Keratinocyte (primary cell): ENCODE measurements at regions not wholly inside any gene's neighbourhood (a gene's known extent, or its start where the extent isn't known, plus 50 kb on each side); places are given as distances from the start of the nearest gene placed in this dataset.

ENCODE experiments used
- DNase-seq: peaks from one replicate; pipeline ENCODE4 v3.0.0-alpha.2; 2011; ENCODE audit warnings: low read depth, missing footprints, low spot score
- FAIRE-seq: peaks from 2 replicates; lab custom pipeline; 2011; peaks lifted over from hg19 to GRCh38; lab: Jason Lieb, UNC
- H2AFZ ChIP-seq: 2 replicates; pipeline ENCODE4 v1.6.0; 2012; ENCODE audit warnings: low read length, control low read depth, inconsistent platforms; ENCODE audit not compliant: control insufficient read depth
- H3K27ac ChIP-seq: 2 replicates; pipeline ENCODE4 v1.5.1; 2011; ENCODE audit warnings: low read length; ENCODE audit not compliant: control insufficient read depth, insufficient read depth
- H3K27me3 ChIP-seq: 3 replicates; pipeline ENCODE4 v1.6.0; 2011; ENCODE audit warnings: low read length; ENCODE audit not compliant: control insufficient read depth, insufficient read depth; ENCODE audit errors: extremely low read depth
- H3K36me3 ChIP-seq, 2 experiments: 2 replicates in 1 of 2; 3 replicates in 1 of 2; pipeline ENCODE4 v1.5.1; 2011; ENCODE audit warnings: low read length in 2 of 2, mild to moderate bottlenecking in 1 of 2; ENCODE audit not compliant: control insufficient read depth in 2 of 2, insufficient read depth in 2 of 2; ENCODE audit errors: extremely low read depth in 1 of 2
- H3K4me1 ChIP-seq: 3 replicates; pipeline ENCODE4 v1.5.1; 2011; ENCODE audit warnings: low read length; ENCODE audit not compliant: control insufficient read depth, insufficient read depth; ENCODE audit errors: extremely low read depth
- H3K4me2 ChIP-seq: 3 replicates; pipeline ENCODE4 v1.6.0; 2011; ENCODE audit warnings: low read depth, low read length; ENCODE audit not compliant: control insufficient read depth, insufficient read depth; ENCODE audit errors: extremely low read depth
- H3K4me3 ChIP-seq, 3 experiments: fragments of 200-600 bp in 1 of 3; sonication (generic) in 1 of 3; 2 replicates in 2 of 3; 3 replicates in 1 of 3; pipeline ENCODE4 v1.5.1; 2011 to 2016; ENCODE audit warnings: low read length in 3 of 3, mild to moderate bottlenecking in 3 of 3, control low read depth in 2 of 3, inconsistent platforms in 1 of 3, low read depth in 1 of 3, mixed read lengths in 1 of 3, mixed run types in 1 of 3, moderate library complexity in 1 of 3; ENCODE audit not compliant: control insufficient read depth in 2 of 3, insufficient read depth in 2 of 3; ENCODE audit errors: extremely low read depth in 1 of 3
- H3K79me2 ChIP-seq: 2 replicates; pipeline ENCODE4 v1.6.0; 2012; ENCODE audit warnings: low read length; ENCODE audit not compliant: control insufficient read depth, insufficient read depth
- H3K9ac ChIP-seq: 3 replicates; pipeline ENCODE4 v1.6.0; 2011; ENCODE audit warnings: low read length; ENCODE audit not compliant: control insufficient read depth, insufficient read depth; ENCODE audit errors: extremely low read depth
- H3K9me1 ChIP-seq: 3 replicates; pipeline ENCODE4 v1.6.0; 2011; ENCODE audit warnings: low read length; ENCODE audit not compliant: control insufficient read depth, insufficient read depth; ENCODE audit errors: extremely low read depth
- H3K9me3 ChIP-seq: 2 replicates; pipeline ENCODE4 v1.5.1; 2012; ENCODE audit warnings: low read depth, low read length; ENCODE audit not compliant: control insufficient read depth
- H4K20me1 ChIP-seq: 3 replicates; pipeline ENCODE4 v1.6.0; 2011; ENCODE audit warnings: low read length; ENCODE audit not compliant: control insufficient read depth, insufficient read depth; ENCODE audit errors: extremely low read depth
- EZH2 ChIP-seq: IDR thresholded peaks from one replicate; pipeline ENCODE4 v1.6.1; 2012; ENCODE audit warnings: inconsistent platforms, mild to moderate bottlenecking, low read length, moderate library complexity
- dilution Hi-C: fragments of 300-500 bp; cut with MboI; formaldehyde crosslinking; loops from one replicate; pipeline ENCODE4 v1.7.0; 2020; ENCODE audit warnings: low sequenced_read_pairs; ENCODE audit not compliant: extremely low pct_ligation_motif_present
- TF ChIP-seq, protein P1 (sequence below), 3 experiments: IDR thresholded peaks in 1 of 3; conservative IDR thresholded peaks in 1 of 3; optimal IDR thresholded peaks in 1 of 3; 2 replicates in 2 of 3; 3 replicates in 1 of 3; pipeline versions ENCODE3 to v1.5.1; 2011; ENCODE audit warnings: low read length in 3 of 3, mild to moderate bottlenecking in 3 of 3, moderate library complexity in 2 of 3, control low read depth in 1 of 3, inconsistent platforms in 1 of 3; ENCODE audit not compliant: insufficient read depth in 2 of 3; ENCODE audit errors: extremely low read depth in 1 of 3

DNA sequence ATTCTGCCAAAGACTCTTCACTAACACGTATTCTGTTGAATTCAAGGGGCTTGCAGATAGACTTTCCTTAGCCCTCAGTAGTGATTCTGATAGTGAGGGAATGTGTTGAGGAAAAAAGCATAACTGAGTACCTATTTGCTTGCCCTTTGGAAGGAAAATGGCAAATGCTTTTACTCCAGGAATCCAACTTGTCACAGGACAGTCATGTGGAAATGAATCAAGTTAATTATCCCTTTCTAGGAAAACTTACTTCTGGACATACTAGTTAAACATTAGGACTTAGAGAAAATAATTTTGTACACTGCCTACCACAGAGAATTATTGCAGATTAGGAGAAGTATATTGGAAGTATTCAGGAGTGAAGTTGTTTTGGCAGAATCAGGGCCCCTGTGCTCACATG lies 148.9 kb upstream of the SLC13A1 start:
- no peaks in the 10 kb centered on the region for H3K4me1 ChIP-seq
- no peak overlapping the region for H2AFZ ChIP-seq
- no peak for FAIRE-seq
- H4K20me1 ChIP-seq = no peaks in the 10 kb centered on the region
- dilution Hi-C loops = no loop called here
- H3K36me3 ChIP-seq = no peaks in the 10 kb centered on the region
- TF ChIP-seq, protein P1, sequence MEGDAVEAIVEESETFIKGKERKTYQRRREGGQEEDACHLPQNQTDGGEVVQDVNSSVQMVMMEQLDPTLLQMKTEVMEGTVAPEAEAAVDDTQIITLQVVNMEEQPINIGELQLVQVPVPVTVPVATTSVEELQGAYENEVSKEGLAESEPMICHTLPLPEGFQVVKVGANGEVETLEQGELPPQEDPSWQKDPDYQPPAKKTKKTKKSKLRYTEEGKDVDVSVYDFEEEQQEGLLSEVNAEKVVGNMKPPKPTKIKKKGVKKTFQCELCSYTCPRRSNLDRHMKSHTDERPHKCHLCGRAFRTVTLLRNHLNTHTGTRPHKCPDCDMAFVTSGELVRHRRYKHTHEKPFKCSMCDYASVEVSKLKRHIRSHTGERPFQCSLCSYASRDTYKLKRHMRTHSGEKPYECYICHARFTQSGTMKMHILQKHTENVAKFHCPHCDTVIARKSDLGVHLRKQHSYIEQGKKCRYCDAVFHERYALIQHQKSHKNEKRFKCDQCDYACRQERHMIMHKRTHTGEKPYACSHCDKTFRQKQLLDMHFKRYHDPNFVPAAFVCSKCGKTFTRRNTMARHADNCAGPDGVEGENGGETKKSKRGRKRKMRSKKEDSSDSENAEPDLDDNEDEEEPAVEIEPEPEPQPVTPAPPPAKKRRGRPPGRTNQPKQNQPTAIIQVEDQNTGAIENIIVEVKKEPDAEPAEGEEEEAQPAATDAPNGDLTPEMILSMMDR (optimal IDR thresholded peaks at IDR 0.05 in 1 of 3, IDR thresholded peaks at IDR 0.05 in 1 of 3, conservative IDR thresholded peaks at IDR 0.05 in 1 of 3; ENCODE audit: extremely low read depth in 1 of 3, insufficient read depth in 2 of 3, low read length in 3 of 3) = no peak
- no peak for TF ChIP-seq EZH2
- no peak overlapping the region for H3K9ac ChIP-seq
- no peak overlapping the region for H3K4me3 ChIP-seq
- no peaks in the 10 kb centered on the region for H3K79me2 ChIP-seq
- no peak overlapping the region for H3K4me2 ChIP-seq
- no peaks in the 10 kb centered on the region for H3K9me3 ChIP-seq
- H3K27me3 ChIP-seq = no peaks in the 10 kb centered on the region
- H3K27ac ChIP-seq = no peak overlapping the region
- H3K9me1 ChIP-seq = no peaks in the 10 kb centered on the region
- DNase-seq = no peak

DNA sequence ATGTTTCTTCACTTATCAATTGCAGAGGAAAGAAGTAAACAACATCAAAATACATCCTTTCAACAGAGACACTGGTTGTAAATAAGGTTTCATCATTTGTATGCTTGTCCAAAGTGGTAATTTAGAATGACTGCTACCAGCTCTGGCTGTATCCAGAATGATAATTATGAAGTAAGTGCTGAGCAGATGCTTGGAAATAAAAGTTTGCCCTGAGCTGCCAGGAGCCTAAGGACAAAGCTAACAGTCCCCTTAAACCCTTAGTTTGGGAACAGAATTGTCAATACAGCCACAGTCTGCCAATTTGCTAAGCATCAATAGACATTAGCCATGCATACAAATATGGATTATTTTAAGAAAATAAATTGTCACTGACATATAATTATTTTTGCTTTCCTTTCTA lies 147.0 kb upstream of the SLC13A1 start:
- no peaks in the 10 kb centered on the region for H3K9me3 ChIP-seq
- H3K79me2 ChIP-seq = no peaks in the 10 kb centered on the region
- dilution Hi-C loops = no loop called here
- no peaks in the 10 kb centered on the region for H3K36me3 ChIP-seq
- H3K27ac ChIP-seq = no peak overlapping the region
- no peaks in the 10 kb centered on the region for H4K20me1 ChIP-seq
- FAIRE-seq = no peak
- H3K4me1 ChIP-seq = no peaks in the 10 kb centered on the region
- DNase-seq = no peak
- H3K9me1 ChIP-seq = no peaks in the 10 kb centered on the region
- TF ChIP-seq EZH2 = no peak
- TF ChIP-seq, protein P1 (optimal IDR thresholded peaks at IDR 0.05 in 1 of 3, IDR thresholded peaks at IDR 0.05 in 1 of 3, conservative IDR thresholded peaks at IDR 0.05 in 1 of 3; ENCODE audit: extremely low read depth in 1 of 3, insufficient read depth in 2 of 3, low read length in 3 of 3) = no peak
- H3K4me2 ChIP-seq = no peak overlapping the region
- H2AFZ ChIP-seq = no peak overlapping the region
- no peak overlapping the region for H3K4me3 ChIP-seq
- H3K9ac ChIP-seq = no peak overlapping the region
- no peaks in the 10 kb centered on the region for H3K27me3 ChIP-seq
